GDM1 (cell line): ENCODE measurements at regions not wholly inside any gene's neighbourhood (a gene's known extent, or its start where the extent isn't known, plus 50 kb on each side); places are given as distances from the start of the nearest gene placed in this dataset.

Experiments used
- DNase-seq: peaks from one replicate; lab custom pipeline; 2025; lab: John Stamatoyannopoulos, UW

DNA sequence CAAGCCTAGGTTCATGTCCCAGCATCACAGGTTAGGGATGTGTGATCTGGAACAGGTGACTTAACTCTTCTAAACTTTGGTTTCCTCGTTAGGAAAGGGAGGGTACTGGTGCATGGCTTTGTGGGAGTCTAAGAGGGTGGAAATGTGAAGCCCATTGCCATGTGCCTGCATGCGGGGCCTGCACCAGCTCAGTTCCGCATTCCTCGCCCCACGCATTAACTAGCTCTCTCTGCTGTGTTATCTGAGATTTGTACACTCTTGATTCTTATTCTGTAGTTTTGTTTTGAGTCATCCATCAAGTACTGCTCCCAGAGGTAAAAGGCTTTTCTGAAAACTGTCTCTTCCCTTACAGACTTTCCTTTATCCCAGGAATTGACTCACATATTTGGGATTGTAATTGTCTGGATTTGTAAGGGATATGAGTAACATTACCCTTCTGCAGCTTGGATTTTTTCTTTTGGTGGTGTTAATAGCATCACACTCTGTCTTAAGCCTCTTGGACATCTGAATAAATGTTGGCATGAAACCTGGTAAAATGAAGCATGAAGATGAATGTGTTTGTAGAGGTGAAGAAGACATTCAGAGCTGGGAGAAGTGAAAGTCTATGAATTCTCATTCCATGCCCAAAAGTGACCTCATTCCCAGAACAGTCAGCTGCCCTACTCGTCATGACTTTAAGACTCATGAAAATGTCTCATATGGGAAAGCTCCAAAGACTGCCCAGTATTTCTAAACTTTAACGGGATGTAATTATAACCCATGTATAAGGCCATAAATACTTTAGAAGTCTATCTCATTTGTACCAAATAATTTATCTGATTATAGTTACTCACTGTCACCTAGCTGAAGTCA lies 357.3 kb downstream of the FOXA2 start:
- no peak for DNase-seq

- DNase-seq = no peak
Observed at GRCh38 chr20:22223236-22223635, 361.1 kb downstream of the FOXA2 start.

- no peak for DNase-seq
Observed at GRCh38 chr20:22217712-22218352, 366.5 kb downstream of the FOXA2 start.

DNA sequence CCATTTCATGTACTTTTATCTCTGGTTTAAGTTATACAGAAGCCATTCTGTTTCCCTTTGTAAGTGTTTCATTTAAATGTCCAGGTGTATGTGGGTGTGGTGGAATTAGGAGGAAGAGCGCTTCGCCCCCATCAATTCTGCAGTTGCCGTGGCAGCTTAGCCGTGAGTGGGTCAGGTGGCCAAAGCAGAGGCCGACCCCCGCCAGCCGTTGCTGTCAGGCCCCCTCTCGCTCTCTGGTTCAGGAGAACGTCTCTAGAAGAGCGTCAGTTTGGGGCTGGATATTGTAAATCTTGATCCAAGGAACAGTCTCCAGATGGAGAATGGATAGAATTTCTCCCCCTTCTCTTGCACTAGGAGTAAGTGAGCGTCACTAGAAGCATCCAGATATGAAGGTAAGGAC lies 367.4 kb downstream of the FOXA2 start:
- no peak for DNase-seq

DNA sequence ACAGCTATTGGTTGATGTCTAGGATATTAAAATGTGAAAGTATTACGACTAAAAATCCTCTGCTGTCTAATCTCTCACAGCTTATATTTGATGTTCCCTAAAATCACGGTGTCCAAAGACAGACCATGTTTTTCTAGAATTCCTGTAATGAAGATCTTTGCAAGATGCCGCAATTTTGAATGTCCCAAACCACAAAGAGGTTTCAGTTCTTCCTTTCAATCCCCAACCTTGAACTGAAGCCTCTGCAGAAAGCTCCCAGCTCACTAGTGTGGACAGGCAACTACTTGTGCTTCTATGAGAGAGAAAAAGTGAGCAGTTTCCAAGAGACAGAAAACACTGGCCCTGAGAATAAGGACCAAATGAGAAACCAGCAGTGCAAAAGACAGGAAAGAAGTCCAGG lies 370.1 kb downstream of the FOXA2 start:
- no peak for DNase-seq

DNA sequence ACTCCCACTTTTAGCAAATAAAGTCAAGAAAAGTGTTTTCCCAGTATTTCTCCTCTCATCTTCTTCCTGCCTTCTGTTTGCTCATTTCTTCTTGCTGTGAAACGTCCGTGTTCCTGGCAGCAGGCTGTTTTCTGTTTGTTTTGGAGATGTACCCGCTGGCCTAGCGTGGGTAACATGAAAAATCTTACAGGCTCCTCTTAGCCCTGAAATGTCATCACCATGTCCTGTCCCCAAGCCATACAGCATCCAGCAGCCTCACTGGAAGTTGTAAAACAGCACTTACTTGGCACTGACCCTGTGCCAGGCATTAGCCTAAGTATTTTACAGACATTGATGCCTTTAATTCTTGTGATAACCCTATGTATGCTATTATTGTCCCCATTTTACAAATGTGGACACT lies 371.1 kb downstream of the FOXA2 start:
- no peak for DNase-seq

- no peak for DNase-seq
Observed at GRCh38 chr20:22207280-22207679, 377.1 kb downstream of the FOXA2 start.

DNA sequence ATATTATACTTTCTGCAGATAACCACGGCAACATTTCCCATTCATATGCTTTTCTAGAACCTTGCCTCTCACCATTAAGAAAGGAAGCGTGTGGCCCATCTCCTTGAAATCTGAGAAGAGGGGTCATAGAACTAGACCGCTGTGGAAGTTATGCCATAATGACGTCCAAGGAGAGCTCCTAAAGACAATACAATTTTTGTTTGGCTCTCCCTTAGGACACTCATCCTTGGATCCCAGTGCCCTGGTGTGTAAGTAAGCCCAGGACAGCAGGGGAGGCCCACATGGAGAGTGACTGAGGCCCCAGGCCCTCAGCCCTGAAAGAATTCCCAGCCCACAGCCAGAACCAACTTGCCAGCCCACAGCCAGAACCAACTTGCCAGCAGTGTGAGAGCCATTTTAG lies 379.6 kb downstream of the FOXA2 start:
- DNase-seq = no peak

DNA sequence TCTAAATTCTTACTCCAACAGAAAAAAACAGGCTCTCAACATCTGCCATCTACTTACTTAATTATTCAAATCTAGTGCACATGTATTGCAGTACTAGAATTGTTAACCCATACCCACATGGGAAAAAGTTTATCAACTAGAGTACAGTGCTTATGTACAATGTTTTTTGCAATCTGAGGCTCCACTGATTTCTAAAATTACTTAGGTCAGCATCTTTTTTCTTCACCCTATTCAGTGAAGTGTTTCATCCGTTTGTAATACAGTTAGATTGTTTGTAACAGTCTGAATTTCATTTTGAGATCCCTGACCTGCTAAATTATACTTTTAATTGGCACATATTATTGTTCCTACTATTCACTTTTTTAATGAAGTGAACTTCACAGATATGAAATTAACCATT lies 402.2 kb downstream of the FOXA2 start:
- no peak for DNase-seq

DNA sequence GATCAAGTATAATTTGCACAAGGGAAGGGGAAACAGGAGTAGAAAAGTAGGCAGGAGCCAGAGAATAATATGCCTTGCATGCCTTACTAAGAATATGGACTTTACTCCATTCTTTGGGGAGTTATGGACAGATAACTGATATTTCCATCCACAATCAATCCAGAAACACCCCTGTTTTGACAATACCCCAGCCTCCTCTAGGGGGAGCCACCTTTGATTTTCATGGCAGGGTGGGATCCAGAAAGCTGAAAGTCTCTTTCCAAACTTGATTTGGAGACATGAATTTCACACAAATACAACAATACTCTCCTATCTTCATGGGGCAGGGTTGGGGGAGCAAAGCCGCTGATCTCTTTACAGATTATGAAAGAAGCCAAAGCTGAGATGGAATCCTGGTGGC lies 404.1 kb downstream of the FOXA2 start:
- no peak for DNase-seq

DNA sequence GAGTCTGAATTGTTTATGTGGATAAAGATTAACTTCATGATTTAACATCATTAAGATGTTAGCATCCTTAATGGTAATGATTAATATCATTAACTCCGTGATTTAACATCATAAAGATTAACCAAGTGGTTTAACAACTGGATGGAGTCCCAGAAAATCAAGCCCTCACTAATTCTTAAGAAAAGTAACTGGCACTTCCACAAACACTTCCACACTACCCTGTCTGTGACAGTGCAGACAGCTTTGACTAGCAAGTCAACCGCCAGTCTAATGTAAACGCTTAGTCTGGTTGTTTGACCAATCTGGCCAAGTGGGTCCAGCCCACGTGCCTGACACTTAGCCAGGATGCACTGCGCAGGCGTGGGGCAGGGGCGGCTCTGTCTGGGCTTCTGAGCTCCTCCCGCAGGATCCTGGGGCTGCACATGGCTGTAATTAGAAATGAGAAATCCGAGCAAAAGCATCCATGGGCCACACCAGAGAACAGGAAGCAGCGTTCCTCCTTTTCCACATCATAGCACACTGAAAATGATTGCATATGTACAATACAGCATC lies 424.2 kb downstream of the FOXA2 start:
- no peak for DNase-seq

GRCh38 chr20:22159276-22159675 lies 425.1 kb downstream of the FOXA2 start:
- DNase-seq = no peak

GRCh38 chr20:22127587-22127986 lies 422.1 kb downstream of the PAX1 start:
- DNase-seq = no peak

- no peak for DNase-seq
Observed at GRCh38 chr20:22106308-22106938, 401.0 kb downstream of the PAX1 start.

GRCh38 chr20:22101606-22102005 lies 396.1 kb downstream of the PAX1 start:
- no peak for DNase-seq

- no peak for DNase-seq
Observed at GRCh38 chr20:22100686-22101085, 395.2 kb downstream of the PAX1 start.

DNA sequence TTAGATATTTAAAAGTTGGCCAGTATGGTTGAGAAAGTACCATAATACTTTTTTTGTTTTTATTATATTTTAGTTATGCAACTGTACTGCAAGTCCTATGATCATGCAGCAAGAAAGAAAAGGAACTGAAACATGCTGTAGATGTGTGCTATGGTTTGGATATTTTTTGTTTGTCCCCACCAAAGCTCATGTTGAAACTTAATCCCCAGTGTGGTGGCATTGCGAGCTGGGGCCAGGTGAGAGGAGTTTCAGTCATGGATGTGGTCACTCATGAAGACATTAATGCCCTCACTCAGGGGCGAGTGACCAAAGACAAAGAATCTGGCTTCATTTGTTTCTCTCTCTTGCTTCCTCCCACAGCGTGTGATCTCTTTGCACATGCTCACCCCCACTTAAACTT lies 393.9 kb downstream of the PAX1 start:
- DNase-seq = no peak

- DNase-seq = no peak
Observed at GRCh38 chr20:22098511-22098910, 393.0 kb downstream of the PAX1 start.

- DNase-seq = no peak
Observed at GRCh38 chr20:22093122-22093521, 387.7 kb downstream of the PAX1 start.

DNA sequence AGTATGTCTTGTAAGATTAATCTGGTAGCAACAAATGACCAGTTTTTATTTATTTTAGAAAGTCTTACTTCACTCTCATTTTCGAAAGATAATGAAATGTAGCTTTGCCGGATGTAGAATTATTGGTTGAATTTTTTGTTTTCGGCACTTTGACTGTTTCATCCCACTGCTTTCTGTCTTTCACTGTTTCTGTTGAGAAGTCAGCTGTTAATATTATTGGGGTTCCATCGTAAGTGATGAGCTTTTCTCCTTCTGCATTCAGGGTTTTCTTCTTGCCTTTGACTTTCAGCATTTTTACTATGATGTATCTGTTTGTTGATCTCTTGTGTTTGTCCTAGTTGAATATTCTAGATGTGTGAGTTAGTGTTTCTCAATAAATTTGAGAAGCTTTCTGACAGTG lies 383.4 kb downstream of the PAX1 start:
- DNase-seq = no peak

- no peak for DNase-seq
Observed at GRCh38 chr20:22080985-22081384, 375.5 kb downstream of the PAX1 start.

- no peak for DNase-seq
Observed at GRCh38 chr20:22074635-22075034, 369.2 kb downstream of the PAX1 start.

GRCh38 chr20:22071841-22072240 lies 366.4 kb downstream of the PAX1 start:
- no peak for DNase-seq
